ENCODE measurements at regions not wholly inside any gene's neighbourhood (a gene's known extent, or its start where the extent isn't known, plus 50 kb on each side); places are given as distances from the start of the nearest gene placed in this dataset.

- DNase-seq (ENCODE audit: insufficient read length, low spot score) = no peak
- FAIRE-seq = no peak
- TF ChIP-seq PAX5 (IDR thresholded peaks at IDR 0.05; ENCODE audit: insufficient read depth, low read length, severe bottlenecking) (no peak), POU2F2 (IDR thresholded peaks at IDR 0.05; ENCODE audit: low read depth, low read length) (no peak)
Measured at GRCh38 chr3:177538048-177538749, 340.9 kb upstream of the TBL1XR1 start.

GRCh38 chr3:177538750-177539730 is 341.8 kb upstream of the TBL1XR1 start:
- TF ChIP-seq POU2F2 (IDR thresholded peaks at IDR 0.05; ENCODE audit: low read depth, low read length) = no peak
- TF ChIP-seq POLR2A (IDR thresholded peaks at IDR 0.05; ENCODE audit: low read depth, low read length) = no peak
- TF ChIP-seq TAF1 (IDR thresholded peaks at IDR 0.05; ENCODE audit: low read depth, low read length) = no peak
- TF ChIP-seq PAX5 (IDR thresholded peaks at IDR 0.05; ENCODE audit: insufficient read depth, low read length, severe bottlenecking) = no peak
- TF ChIP-seq POLR2AphosphoS5 (IDR thresholded peaks at IDR 0.05; ENCODE audit: low read depth, low read length) = no peak
- TF ChIP-seq SPI1 (IDR thresholded peaks at IDR 0.05; ENCODE audit: low read depth, low read length) = no peak
- peak; percentile 72 for FAIRE-seq
- DNase-seq (ENCODE audit: insufficient read length, low spot score) = no peak

- no peak for DNase-seq (ENCODE audit: insufficient read length, low spot score)
- no peak for FAIRE-seq
- no peak for TF ChIP-seq POLR2A (IDR thresholded peaks at IDR 0.05; ENCODE audit: low read depth, low read length)
- TF ChIP-seq SPI1 (IDR thresholded peaks at IDR 0.05; ENCODE audit: low read depth, low read length) = no peak
- no peak for TF ChIP-seq PAX5 (IDR thresholded peaks at IDR 0.05; ENCODE audit: insufficient read depth, low read length, severe bottlenecking)
- TF ChIP-seq TAF1 (IDR thresholded peaks at IDR 0.05; ENCODE audit: low read depth, low read length) = no peak
- no peak for TF ChIP-seq POU2F2 (IDR thresholded peaks at IDR 0.05; ENCODE audit: low read depth, low read length)
- TF ChIP-seq POLR2AphosphoS5 (IDR thresholded peaks at IDR 0.05; ENCODE audit: low read depth, low read length) = no peak
Measured at GRCh38 chr3:177541541-177541940, 344.3 kb upstream of the TBL1XR1 start.

- FAIRE-seq = no peak
- no peak for TF ChIP-seq POLR2A (IDR thresholded peaks at IDR 0.05; ENCODE audit: low read depth, low read length)
- no peak for DNase-seq (ENCODE audit: insufficient read length, low spot score)
Measured at GRCh38 chr3:177545964-177546363, 348.7 kb upstream of the TBL1XR1 start.

GRCh38 chr3:177547711-177548350 is 350.5 kb upstream of the TBL1XR1 start:
- TF ChIP-seq SPI1 (IDR thresholded peaks at IDR 0.05; ENCODE audit: low read depth, low read length) (no peak), TAF1 (IDR thresholded peaks at IDR 0.05; ENCODE audit: low read depth, low read length) (no peak), POLR2A (IDR thresholded peaks at IDR 0.05; ENCODE audit: low read depth, low read length) (no peak), PAX5 (IDR thresholded peaks at IDR 0.05; ENCODE audit: insufficient read depth, low read length, severe bottlenecking) (no peak), POLR2AphosphoS5 (IDR thresholded peaks at IDR 0.05; ENCODE audit: low read depth, low read length) (no peak), POU2F2 (IDR thresholded peaks at IDR 0.05; ENCODE audit: low read depth, low read length) (no peak)
- no peak for DNase-seq (ENCODE audit: insufficient read length, low spot score)
- no peak for FAIRE-seq

GRCh38 chr3:177550667-177551066 is 353.4 kb upstream of the TBL1XR1 start:
- DNase-seq (ENCODE audit: insufficient read length, low spot score) (no peak), FAIRE-seq (no peak)
- TF ChIP-seq POLR2A (IDR thresholded peaks at IDR 0.05; ENCODE audit: low read depth, low read length) (no peak), POLR2AphosphoS5 (IDR thresholded peaks at IDR 0.05; ENCODE audit: low read depth, low read length) (no peak), SPI1 (IDR thresholded peaks at IDR 0.05; ENCODE audit: low read depth, low read length) (no peak), TAF1 (IDR thresholded peaks at IDR 0.05; ENCODE audit: low read depth, low read length) (no peak), POU2F2 (IDR thresholded peaks at IDR 0.05; ENCODE audit: low read depth, low read length) (no peak), PAX5 (IDR thresholded peaks at IDR 0.05; ENCODE audit: insufficient read depth, low read length, severe bottlenecking) (no peak)

GRCh38 chr3:177551431-177551836 is 354.2 kb upstream of the TBL1XR1 start:
- FAIRE-seq (no peak), DNase-seq (ENCODE audit: insufficient read length, low spot score) (no peak)
- TF ChIP-seq POLR2A (IDR thresholded peaks at IDR 0.05; ENCODE audit: low read depth, low read length) (no peak), POLR2AphosphoS5 (IDR thresholded peaks at IDR 0.05; ENCODE audit: low read depth, low read length) (no peak)

- FAIRE-seq (no peak), DNase-seq (ENCODE audit: insufficient read length, low spot score) (no peak)
- TF ChIP-seq SPI1 (IDR thresholded peaks at IDR 0.05; ENCODE audit: low read depth, low read length) (no peak), PAX5 (IDR thresholded peaks at IDR 0.05; ENCODE audit: insufficient read depth, low read length, severe bottlenecking) (no peak), POLR2AphosphoS5 (IDR thresholded peaks at IDR 0.05; ENCODE audit: low read depth, low read length) (no peak), TAF1 (IDR thresholded peaks at IDR 0.05; ENCODE audit: low read depth, low read length) (no peak), POU2F2 (IDR thresholded peaks at IDR 0.05; ENCODE audit: low read depth, low read length) (no peak), POLR2A (IDR thresholded peaks at IDR 0.05; ENCODE audit: low read depth, low read length) (no peak)
Measured at GRCh38 chr3:177552051-177552450, 354.8 kb upstream of the TBL1XR1 start.

- DNase-seq (ENCODE audit: insufficient read length, low spot score) (no peak), FAIRE-seq (no peak)
- TF ChIP-seq POLR2AphosphoS5 (IDR thresholded peaks at IDR 0.05; ENCODE audit: low read depth, low read length) (no peak), POU2F2 (IDR thresholded peaks at IDR 0.05; ENCODE audit: low read depth, low read length) (no peak), PAX5 (IDR thresholded peaks at IDR 0.05; ENCODE audit: insufficient read depth, low read length, severe bottlenecking) (no peak), SPI1 (IDR thresholded peaks at IDR 0.05; ENCODE audit: low read depth, low read length) (no peak), TAF1 (IDR thresholded peaks at IDR 0.05; ENCODE audit: low read depth, low read length) (no peak), POLR2A (IDR thresholded peaks at IDR 0.05; ENCODE audit: low read depth, low read length) (no peak)
Measured at GRCh38 chr3:177553012-177553411, 355.7 kb upstream of the TBL1XR1 start.

Data from GM12891 (cell line).